Gastrocnemius medialis (tissue), 4 donors: ENCODE measurements at regions not wholly inside any gene's neighbourhood (a gene's known extent, or its start where the extent isn't known, plus 50 kb on each side); places are given as distances from the start of the nearest gene placed in this dataset.

Experiments used
- CTCF ChIP-seq, 5 experiments: fragments of 450-650 bp in 3 of 5; fragments of 200-600 bp in 2 of 5; sonication (generic) in 2 of 5; IDR thresholded peaks in 4 of 5; conservative IDR thresholded peaks in 1 of 5; 1 replicate in 4 of 5; 2 replicates in 1 of 5; pipeline ENCODE4 v1.5.1; 2016 to 2019; ENCODE audit warnings: antibody characterized with exemption in 5 of 5, mild to moderate bottlenecking in 3 of 5, moderate library complexity in 3 of 5
- POLR2A ChIP-seq, 2 donors: fragments of 450-650 bp; IDR thresholded peaks; one replicate each; pipeline ENCODE4 v1.6.1; 2017; ENCODE audit warnings: antibody characterized with exemption in 2 of 2, mild to moderate bottlenecking in 2 of 2, moderate library complexity in 2 of 2

- TF ChIP-seq CTCF (IDR thresholded peaks at IDR 0.05 in 4 of 5, conservative IDR thresholded peaks at IDR 0.05 in 1 of 5), result no peak
- TF ChIP-seq POLR2A (IDR thresholded peaks at IDR 0.05), result no peak
Measured at GRCh38 chr13:34553376-34553775, 388.7 kb upstream of the NBEA start.
